HG02852 (cell line): ENCODE measurements at regions not wholly inside any gene's neighbourhood (a gene's known extent, or its start where the extent isn't known, plus 50 kb on each side); places are given as distances from the start of the nearest gene placed in this dataset.
A peak's percentile ranks its signal among the peaks of the same experiment; 100 is the strongest.
"Not testable (repeated sequence)": the region's sequence is repeated elsewhere in the genome, so short reads cannot be mapped to it uniquely, and the experiment has no call there.

ENCODE experiments used
- ATAC-seq: cut with Tn5 transposase; IDR thresholded peaks from one replicate; pipeline ENCODE4 v1.9.1; 2021; ENCODE audit warnings: mild to moderate bottlenecking, moderate library complexity; ENCODE audit not compliant: unreplicated experiment

DNA sequence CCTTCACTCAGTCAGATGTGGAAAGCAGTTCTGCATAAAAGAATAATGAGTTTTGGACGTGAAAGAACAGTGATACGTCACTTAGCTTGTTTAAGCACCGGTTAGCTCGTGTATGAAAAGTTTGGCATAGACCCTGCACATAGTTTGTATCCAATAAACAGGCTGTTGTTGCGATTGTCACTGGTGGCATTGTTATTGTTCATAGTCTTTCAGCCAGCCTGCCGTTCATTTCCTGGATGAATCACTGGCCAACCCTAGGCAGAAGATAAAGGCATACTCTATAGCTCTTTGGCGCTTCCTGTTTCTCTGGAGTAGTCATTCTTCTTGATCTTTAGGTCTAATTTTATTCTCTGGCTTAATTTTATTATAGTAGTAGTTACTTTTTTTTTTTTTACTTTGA is 57.8 kb upstream of the ANKRD30A start:
- ATAC-seq = no peak

DNA sequence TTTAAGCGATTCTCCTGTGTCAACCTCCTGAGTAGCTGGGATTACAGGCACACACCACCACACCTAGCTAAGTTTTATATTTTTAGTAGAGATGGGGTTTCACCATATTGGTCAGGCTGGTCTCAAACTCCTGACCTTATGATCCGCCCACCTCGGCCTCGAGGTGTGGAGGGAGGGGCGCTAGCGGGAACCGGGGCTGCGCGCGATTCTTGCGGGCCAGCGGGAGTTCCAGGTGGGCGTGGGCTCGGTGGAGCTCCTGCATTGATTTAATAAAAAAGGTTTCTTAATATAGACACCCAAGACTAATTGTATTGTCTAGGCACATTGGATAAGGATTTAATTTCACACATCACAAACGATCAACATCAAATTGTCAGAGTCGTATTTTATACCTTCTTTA is 63.1 kb upstream of the ANKRD30A start:
- not testable (repeated sequence) for ATAC-seq

DNA sequence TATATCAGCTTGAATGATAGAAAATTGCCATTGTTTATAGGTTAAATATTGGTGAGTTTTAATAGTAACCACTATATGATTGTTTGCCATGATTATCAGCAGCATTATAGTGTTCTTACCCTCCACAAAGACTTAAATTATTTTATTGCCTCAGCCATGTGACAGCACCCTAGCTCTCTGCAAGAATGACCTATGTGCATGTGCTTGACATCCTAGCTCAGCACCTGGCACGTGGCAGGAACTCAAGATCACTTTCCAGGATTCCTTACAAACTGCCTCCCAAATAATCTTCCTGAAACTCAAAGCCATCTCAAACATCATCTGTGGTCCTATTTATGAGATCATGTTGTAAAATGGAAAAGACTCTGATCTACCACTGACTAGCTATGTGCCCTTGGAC is 68.1 kb upstream of the ANKRD30A start:
- ATAC-seq = no peak

DNA sequence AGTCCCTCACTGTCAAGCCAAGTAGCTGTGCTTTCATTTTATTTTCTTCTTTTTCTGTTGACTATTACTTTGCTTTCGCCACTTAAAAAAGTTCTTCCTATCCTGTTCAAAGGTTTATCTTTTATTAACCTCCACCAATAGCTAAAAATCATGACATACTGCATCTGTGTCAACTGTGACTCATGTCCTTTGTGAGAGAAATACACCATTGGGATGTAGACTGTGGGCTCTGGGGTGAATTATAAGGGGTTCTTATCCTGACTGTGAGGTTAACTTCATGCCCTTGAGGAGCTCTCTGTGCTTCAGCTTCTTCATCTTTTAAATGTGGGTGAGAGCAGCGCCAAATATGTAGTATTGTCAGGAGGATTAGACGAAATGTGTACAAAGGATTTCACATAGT is 71.9 kb upstream of the ANKRD30A start:
- no peak for ATAC-seq

DNA sequence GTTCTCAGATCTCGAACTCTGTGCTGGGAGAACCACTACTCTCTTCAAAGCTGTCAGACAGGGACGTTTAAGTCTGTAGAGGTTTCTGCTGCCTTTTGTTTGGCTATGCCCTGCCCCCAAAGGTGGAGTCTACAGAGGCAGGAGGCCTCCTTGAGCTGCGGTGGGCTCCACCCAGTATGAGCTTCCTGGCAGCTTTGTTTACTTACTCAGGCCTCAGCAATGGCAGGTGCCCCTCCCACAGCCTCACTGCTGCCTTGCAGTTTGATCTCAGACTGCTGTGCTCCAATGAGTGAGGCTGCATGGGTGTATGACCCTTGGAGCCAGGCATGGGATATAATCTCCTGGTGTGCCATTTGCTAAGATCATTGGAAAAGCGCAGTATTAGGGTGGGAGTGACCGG is 75.4 kb upstream of the ANKRD30A start:
- ATAC-seq = not testable (repeated sequence)

DNA sequence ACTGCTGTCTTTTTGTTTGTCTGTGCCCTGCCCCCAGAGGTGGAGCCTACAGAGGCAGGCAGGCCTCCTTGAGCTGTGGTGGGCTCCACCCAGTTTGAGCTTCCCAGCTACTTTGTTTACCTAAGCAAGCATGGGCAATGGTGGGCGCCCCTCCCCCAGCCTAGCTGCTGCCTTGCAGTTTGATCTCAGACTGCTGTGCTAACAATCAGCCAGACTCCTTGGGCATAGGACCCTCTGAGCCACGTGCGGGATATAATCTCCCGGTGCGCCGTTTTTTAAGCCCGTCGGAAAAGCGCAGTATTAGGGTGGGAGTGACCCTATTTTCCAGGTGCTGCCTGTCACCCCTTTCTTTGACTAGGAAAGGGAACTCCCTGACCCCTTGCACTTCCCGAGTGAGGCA is 81.1 kb upstream of the ANKRD30A start:
- ATAC-seq = not testable (repeated sequence)

DNA sequence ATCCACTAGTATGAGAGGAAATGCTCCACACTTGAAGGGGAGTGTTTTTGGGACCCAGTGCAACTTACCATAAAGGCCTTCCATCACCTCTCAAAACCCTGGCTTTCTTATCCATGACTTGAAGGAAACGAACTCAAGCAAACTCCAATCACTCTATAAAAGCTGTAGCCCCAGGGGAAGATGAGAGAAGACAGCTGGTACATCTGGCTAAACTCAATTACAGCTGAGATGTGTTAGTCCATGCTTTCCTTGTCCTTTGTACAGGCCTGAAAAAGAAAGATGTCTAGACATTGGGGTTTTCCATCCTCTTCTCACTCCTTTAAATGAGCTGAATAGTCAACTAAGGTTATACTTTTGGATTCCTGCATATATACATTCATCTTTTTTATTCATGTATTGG is 89.5 kb upstream of the ANKRD30A start:
- ATAC-seq = no peak

- ATAC-seq = no peak
Observed at GRCh38 chr10:37015498-37015897, 109.9 kb upstream of the ANKRD30A start.

GRCh38 chr10:37010741-37011140 is 114.7 kb upstream of the ANKRD30A start:
- no peak for ATAC-seq

- ATAC-seq = not testable (repeated sequence)
Observed at GRCh38 chr10:37008276-37008675, 117.1 kb upstream of the ANKRD30A start.

DNA sequence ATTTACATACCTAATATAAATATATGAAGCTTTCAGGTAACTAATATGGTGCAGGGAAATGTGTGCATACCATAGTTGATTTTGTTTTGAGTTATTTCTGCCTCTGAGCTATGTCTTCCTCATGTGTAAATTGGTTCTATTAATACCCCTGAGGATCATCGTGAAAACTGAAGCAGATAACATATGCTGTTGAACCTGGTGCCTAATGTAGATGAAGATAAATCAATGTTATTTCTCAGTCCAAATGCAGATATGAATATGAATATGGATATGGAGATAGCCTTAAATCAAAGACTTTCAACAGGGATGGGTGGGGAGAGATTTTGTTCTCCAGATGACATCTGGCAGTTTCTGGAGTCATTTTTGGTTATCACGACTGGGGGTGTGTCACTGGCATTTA is 122.3 kb upstream of the ANKRD30A start:
- no peak for ATAC-seq

- not testable (repeated sequence) for ATAC-seq
Observed at GRCh38 chr10:36995806-36996205, 129.6 kb upstream of the ANKRD30A start.

DNA sequence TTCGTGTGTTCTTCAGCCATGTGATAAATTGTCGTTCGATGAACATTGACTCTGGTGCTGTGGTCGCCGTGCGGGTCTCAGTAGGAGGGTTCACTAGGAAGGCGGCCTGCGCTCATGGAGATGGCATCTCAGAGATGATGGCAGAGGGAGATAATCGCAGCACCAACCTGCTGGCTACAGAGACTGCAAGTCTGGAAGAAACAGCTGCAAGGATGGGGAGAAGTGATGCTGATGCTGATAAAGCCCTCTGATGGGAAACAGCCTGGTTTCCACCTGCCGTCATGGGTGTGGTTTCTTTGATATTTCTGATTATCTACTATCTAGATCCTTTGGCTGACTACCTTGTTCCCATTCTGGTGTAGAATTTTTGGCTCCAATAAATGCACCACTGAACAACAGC is 130.5 kb upstream of the ANKRD30A start:
- ATAC-seq = no peak

GRCh38 chr10:36989233-36989632 is 136.2 kb upstream of the ANKRD30A start:
- no peak for ATAC-seq

- ATAC-seq = no peak
Observed at GRCh38 chr10:36946598-36946997, 178.8 kb upstream of the ANKRD30A start.

GRCh38 chr10:36943544-36943943 is 181.9 kb upstream of the ANKRD30A start:
- no peak for ATAC-seq

DNA sequence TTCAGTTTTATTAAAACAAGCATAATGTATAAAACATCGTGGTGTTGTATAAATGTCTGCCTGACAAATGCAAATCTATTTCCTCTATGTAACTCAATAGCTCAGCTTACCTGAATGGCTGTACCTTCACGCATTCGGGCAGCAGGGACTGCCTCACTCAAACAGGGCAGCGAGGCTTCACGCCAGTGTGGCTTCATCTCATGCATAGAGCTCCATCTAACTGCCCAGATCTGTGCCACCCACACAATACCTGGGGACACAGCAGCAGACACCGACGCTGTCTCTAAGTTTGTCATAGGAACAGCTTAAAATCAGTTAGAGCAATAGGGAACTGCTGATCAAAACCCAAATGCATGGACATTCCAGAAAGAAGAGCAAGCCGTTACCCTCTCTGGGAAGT is 182.8 kb upstream of the ANKRD30A start:
- no peak for ATAC-seq

DNA sequence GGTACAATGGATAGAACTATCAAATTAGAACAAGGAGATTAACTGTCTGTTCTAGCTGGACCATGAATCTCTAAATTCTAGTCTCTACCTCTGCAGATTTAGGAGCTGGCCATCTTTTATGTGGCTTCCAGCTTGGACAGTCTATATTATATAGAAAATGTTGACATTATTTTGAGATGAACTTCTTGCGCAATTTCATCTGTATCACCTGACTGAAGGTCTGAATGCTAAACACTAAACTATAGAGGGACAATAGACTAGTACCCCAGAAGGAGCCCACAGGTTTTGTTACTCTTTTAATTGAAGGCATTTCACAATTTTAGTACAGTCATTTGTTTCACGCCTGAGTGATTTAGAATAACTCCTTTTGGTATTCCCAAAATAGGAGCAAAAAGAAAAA is 222.4 kb upstream of the ANKRD30A start:
- no peak for ATAC-seq

- ATAC-seq = no peak
Observed at GRCh38 chr10:36899652-36900051, 225.7 kb upstream of the ANKRD30A start.

GRCh38 chr10:36888925-36889573 is 236.3 kb upstream of the ANKRD30A start:
- peak; percentile 85 for ATAC-seq

DNA sequence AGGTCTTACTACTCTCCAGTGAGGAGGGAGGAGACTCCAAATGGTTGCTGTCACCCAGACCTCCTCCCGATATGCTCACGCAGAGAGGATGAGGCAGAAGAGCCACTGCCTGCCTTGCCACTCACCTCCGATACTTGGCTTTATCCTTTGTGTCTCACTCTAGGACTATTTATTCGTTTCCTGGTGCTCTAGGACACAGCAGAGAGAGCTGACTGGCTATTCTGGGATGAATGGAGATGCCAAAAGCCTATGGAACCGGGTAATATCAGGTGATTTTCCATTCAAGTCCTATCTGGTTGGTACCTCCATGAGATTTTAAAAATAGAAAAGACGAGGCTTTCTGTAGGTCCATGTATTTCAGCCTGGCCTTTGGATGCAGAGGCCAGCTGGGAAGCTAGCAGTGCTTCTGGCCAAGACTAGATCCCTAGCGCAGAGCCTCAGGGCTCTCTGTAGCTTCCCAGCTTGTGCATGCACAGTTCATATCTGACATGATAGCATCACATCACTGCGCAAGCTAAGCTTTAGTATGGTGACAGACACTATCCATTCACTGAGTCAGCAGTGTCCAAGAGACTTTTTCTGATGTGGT is 239.0 kb upstream of the ANKRD30A start:
- ATAC-seq = no peak

- ATAC-seq = no peak
Observed at GRCh38 chr10:36885746-36886145, 239.7 kb upstream of the ANKRD30A start.

GRCh38 chr10:36882781-36883180 is 242.6 kb upstream of the ANKRD30A start:
- no peak for ATAC-seq
